ENCODE measurements at regions not wholly inside any gene's neighbourhood (a gene's known extent, or its start where the extent isn't known, plus 50 kb on each side); places are given as distances from the start of the nearest gene placed in this dataset.

DNA sequence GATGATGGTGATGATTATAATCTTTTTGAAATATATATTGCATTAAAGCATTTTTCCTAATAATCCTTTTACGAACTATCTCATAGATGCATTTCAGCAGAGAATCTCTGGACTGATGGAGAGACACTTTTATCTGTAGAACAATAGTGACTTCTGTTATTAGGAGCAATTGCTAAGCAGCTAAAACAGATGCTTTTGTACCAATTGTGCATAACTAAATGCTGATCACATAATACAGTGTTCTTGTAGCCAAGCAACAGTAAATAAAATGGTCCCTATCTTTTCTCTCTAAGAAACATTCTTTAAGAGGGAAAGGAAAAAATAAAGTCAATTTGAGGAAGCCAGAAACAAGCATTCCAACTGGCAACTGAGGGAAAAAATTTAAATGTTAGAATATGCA is 405.8 kb upstream of the GOLIM4 start:
- no peak for TF ChIP-seq EZH2 (IDR thresholded peaks at IDR 0.05; ENCODE audit: borderline replicate concordance)
- TF ChIP-seq, protein P1, sequence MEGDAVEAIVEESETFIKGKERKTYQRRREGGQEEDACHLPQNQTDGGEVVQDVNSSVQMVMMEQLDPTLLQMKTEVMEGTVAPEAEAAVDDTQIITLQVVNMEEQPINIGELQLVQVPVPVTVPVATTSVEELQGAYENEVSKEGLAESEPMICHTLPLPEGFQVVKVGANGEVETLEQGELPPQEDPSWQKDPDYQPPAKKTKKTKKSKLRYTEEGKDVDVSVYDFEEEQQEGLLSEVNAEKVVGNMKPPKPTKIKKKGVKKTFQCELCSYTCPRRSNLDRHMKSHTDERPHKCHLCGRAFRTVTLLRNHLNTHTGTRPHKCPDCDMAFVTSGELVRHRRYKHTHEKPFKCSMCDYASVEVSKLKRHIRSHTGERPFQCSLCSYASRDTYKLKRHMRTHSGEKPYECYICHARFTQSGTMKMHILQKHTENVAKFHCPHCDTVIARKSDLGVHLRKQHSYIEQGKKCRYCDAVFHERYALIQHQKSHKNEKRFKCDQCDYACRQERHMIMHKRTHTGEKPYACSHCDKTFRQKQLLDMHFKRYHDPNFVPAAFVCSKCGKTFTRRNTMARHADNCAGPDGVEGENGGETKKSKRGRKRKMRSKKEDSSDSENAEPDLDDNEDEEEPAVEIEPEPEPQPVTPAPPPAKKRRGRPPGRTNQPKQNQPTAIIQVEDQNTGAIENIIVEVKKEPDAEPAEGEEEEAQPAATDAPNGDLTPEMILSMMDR (IDR thresholded peaks at IDR 0.05; ENCODE audit: poor library complexity) = no peak
- no peak for TF ChIP-seq EZH2phosphoT487 (IDR thresholded peaks at IDR 0.05; ENCODE audit: low read depth, severe bottlenecking, unreplicated experiment)
